ENCODE measurements at regions not wholly inside any gene's neighbourhood (a gene's known extent, or its start where the extent isn't known, plus 50 kb on each side); places are given as distances from the start of the nearest gene placed in this dataset.

DNA sequence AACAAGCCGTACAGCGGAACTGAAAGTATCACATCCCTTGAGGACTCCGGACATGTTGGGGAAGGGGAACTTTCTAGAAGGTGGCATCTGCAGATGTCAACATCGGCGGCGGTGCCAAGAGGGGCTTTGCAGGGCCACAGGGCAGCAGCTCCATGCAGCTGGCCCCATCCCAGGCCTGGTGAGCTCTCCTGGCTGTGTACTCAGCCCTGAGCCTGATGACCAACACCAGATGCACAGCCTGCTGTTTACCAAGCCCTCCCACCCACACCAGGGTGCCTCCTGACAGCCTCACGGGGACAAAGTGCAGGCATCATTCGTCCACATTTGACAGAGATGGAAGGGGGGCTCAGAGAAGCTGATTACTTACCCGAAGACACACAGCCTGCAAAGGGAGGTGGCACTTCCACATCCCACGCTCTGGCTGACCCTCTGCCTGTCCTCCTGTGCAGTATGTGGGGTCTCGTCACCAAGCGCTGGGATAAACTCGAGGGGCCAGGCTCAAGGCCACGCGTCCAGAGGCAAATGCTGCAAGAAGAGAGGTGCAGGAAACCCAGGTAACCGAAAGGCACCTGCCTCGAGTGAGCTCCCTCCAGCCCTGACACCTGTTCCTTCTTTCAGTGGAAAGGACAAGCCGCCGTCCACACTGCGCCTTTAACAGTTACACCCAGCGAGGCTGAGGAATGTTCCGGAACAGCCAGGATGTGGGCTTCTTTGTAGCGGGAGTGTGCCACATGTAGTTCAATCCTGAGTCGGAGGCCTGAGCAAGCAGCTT is 69.0 kb upstream of the ASAP2 start:
- FAIRE-seq, result no peak
- DNase-seq (ENCODE audit: low spot score), result no peak

DNA sequence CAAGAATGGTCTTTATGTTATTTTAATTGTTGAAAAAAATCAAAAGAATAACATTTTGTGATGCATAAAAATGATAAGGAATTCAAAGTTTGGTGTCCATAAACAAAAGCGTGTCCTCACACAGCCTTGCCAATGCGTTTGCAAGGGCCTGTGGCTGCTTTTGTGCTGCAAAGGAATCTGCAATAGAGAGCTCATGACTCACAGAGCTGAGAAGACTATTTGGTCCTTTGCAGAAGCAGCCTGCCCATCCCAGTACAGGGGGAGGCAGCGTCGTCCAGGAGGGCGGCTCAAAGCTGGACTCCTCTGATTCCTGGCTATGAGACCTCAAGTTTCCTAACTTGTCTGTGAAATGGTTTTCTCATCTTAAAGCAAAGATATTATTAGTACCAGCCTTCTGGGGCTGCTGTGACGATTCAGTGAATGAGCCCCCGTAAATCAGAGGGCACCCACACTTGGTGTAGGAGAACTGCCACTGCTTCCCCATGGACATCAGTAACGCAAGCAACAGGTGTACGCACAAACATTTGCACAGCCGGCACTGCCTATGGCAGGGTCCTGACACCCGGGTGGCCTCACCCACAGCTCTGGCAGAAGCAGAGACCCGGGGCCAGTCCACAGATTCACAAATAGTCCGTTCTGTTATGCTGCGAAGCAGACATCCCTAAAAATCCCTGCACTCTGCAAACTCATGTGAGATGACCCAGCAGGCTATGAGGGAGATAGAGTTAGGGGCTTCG is 70.6 kb upstream of the ASAP2 start:
- no peak for DNase-seq (ENCODE audit: low spot score)
- no peak for FAIRE-seq

DNA sequence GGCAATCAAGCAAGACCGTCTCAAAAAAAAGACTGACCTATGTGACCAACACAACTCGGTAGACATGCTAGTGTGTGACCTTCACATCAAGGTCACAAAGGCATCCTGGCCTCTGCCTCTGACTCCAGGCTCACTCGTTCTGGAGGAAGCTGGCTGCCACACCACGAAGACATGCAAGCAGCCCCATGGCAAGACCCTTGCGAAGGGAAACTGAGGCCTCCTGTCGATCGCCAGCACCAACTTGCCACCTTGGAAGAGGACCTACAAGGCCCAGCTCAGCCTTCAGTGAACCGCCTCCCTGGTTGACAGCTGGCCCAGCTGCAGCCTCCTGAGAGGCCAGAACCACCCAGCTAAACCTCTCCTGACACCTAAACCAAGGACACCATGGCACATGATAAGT is 79.3 kb upstream of the ASAP2 start:
- no peak for DNase-seq (ENCODE audit: low spot score)
- no peak for FAIRE-seq

DNA sequence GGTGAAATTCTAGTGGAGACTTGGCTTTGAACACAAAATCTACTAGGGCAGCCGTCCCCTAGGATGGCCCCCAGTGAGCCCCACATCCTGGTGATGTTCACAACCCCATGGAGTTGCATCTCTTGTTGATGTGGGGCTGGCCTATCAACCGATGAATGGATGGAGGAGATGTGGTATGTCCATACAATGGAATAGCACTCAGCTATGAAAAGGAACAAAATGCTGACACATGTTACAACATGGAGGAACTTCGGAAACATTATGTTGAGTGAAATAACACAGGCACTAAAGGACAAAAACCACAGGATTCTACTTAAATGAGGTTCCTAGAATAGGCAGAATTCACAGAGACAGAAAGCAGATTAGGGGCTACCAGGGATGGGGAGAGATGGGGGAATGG is 80.1 kb upstream of the ASAP2 start:
- DNase-seq (ENCODE audit: low spot score) (no peak), FAIRE-seq (no peak)

DNA sequence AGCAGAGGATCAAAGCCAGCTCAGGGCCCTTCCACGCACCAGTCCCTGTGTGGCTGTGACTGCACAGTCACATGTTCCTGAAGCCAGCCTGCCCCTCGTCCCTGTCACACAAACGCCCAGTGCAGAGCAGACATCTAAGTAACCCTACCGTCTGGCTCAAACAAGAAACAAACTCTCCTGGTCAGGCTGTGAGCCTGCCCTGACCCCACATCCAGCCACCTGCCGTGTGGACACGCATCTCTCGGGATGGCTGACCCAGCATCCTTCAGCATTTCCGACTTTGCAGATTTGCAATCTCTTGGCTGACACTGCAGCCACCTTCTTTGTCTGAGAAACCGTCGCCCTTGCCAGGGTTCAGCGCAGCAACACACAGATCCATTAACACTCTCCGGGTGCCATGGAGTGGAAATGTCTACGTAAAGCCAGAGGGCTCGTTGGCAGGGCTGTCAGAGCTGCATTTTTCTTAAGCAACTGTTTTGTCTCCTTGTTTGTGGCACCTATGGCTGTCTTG is 82.3 kb upstream of the ASAP2 start:
- DNase-seq (ENCODE audit: low spot score) (no peak), FAIRE-seq (no peak)

DNA sequence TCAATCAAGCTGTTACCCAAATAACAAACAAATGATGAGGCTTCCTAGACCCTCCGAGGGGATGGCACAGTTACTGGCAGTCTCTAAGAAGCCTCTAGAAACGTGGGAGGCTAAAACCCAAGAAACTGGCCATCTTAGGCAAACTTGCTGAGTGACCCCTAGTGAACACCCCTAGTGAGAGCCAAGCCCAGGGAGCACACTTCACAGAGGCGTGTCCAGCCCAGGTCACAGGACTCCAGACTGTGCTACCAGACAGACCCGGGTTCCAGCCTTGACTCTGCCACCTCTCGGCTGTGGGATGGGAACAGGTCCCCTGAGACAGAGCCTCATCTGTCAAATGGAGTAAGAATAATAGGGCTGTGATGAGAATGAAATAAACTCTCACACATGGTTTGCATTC is 83.5 kb upstream of the ASAP2 start:
- no peak for DNase-seq (ENCODE audit: low spot score)
- FAIRE-seq, result no peak

DNA sequence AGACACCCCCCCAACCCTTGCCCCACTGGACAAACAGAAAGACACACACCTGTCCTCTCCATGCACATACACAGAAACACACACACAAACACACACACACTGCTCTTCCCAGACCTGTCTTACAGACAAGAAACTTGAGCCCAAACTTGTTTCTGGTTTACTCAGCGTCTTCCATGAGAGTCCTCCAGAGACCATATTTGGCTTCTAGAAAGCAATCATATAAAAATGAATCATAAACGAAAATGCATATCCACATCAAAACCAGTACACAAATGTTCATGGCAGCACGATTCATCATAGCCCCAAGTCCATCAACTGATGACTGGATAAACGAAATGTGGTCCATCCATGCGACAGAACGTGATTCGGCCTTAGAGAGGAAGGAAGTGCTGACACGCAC is 84.2 kb upstream of the ASAP2 start:
- FAIRE-seq, result no peak
- no peak for DNase-seq (ENCODE audit: low spot score)

DNA sequence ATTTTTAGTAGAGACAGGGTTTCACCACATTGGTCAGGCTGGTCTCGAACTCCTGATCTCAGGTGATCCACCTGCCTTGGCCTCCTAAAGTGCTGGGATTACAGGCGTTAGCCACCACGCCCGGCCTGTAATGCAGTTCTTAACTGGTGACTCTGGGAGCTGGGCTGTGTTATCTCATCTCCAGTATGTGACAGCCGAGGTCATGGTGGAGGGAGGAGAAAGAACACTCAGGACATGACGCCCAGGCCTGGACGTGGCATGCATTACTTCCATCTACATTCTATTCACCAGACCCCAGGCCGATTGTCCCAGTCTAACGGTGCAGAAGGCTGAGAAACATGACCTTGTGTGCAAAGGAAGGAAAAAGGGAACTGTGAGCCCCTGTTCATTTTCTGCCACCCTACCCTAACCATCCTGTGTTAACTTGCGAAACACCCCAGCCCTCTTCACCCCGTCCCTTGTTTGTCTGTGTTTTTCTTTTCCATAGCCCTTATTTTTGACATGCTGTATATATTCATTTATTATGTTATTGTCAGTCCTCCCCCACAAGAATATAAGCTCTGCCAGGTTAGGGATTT is 88.1 kb upstream of the ASAP2 start:
- FAIRE-seq, result no peak
- DNase-seq (ENCODE audit: low spot score), result no peak

DNA sequence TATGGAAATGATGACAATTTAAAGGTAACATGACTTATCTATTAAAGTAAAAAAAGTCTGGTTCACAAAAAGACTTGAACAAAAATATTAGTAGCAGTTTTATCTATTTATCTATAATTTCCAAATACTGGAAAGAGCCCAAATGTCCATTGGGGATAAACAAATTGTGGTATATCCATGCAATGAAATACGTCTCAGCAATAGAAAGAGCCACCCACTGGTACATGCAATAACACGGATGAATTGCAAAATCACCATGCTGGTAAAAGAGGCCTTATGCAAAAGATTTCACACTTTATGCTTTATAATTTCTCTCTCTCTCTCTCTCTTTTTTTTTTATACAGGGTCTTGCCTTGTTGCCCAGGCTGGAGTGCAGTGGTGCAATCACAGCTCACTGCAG is 91.4 kb upstream of the ASAP2 start:
- no peak for FAIRE-seq
- DNase-seq (ENCODE audit: low spot score), result no peak

DNA sequence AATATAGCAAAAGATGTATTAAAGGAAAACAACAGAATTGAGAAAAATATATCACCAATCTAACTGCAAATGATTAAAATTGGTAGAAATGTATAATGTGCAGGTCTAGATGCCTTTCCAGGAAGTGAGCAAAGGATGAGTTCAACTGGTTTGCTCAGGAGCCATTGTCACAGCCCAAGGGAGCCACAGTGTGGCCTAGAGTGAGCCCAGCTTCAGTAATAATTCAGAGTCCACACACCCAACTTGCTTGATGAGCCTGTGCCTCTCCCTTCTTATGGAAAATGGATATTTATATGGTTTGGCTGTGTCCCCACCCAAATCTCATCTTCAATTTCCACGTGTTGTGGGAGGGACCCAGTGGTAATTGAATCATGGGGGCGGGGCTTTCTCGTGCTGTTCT is 92.2 kb upstream of the ASAP2 start:
- DNase-seq (ENCODE audit: low spot score), result no peak
- no peak for FAIRE-seq

DNA sequence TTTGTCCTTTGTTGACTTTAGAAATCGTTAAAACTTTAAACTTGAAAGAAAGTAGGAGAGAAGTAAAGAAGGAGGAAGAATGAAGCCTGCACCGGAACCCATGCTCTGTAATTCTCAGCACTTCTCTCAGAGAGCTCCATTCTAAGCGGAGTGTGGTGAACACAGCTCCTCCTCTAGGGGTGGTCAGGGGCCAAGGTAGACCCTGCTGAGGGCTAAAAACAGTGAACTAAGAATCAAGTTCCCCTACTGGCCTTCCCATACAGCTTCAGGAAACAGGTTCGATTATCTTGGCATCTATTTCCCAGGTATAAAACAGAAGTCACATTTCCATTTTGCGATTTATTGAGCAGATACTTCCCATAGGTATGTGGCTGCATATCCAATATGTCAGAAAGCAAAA is 92.7 kb upstream of the ASAP2 start:
- FAIRE-seq (no peak), DNase-seq (ENCODE audit: low spot score) (no peak)

DNA sequence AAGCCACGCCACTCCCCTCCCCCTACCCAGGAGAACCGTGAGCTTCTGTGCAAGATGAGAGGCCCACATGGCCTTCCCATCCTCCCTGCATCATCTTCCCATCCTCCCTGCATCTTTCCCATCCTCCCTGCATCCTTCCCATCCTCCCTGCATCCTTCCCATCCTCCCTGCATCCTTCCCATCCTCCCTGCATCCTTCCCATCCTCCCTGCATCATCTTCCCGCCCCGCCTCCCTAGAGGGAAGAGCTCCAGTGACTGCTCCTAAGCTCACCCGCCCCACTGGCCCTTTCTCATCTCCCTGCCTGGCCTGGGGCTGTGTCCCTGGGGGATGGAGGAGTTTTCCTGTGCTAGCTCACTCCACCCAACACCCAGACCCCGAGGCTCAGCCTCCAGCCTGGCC is 93.3 kb upstream of the ASAP2 start:
- no peak for FAIRE-seq
- DNase-seq (ENCODE audit: low spot score), result no peak

DNA sequence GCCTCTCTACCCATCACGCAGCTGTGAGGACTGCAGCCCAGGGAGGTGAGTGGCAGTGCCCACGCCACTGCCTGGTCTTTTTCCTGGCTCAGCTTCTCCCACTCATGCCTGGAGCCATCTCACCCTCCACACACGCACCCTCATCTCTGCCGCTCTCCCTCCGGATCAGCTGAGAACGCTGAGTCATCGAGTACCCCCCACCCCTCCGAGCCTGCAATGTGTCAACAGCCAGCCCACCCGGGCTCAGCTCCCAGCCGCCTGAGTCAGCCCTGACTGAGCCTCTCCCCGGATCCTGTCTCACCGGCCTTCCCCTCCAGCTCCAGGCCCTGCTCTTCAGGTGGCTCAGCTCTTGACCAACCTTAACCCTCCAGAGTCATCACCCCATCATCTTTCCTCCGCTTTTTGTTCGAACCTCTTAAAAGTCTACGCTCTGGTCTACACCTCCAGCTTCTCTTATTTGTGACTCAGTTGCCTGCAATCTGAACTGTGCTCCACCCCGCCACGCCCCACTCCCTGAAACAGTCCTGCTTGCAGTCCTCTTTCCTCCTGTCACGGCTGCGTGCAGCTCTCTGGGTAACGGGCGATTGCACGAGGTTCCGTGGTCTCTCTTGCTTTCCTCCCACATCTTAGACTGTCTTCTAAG is 94.4 kb upstream of the ASAP2 start:
- no peak for FAIRE-seq
- DNase-seq (ENCODE audit: low spot score), result peak; percentile 80

DNA sequence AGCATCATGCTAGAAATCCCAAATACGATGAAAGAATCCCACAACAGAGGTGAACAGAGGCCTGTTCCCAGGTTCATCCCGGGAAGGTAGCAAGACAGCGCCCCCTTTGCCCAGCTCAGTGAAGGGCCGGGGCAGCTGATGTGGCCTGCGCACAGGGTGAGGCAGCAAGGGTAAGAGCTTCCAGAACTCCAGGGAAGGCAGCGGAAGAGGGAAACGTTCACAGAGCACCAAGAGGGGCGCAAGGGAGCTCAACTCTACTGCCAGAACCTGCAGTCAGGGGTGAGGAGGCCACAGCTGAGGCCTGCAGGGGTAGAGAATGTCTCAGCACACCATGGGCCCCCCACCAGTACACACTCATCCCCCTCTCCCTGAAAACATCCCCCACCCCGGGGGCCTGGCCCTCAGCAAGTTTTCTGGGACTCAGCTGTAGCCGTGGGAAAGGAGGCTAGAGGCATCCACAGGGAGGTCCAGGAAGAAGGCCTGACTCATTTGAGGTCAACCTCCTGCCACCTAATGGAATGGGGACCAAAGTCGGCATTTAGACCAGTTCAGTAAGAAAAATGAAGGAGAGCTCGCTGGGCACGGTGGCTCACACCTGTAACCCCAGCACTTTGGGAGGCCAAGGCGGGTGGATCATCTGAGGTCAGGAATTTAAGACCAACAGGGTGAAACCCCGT is 95.6 kb upstream of the ASAP2 start:
- no peak for FAIRE-seq
- no peak for DNase-seq (ENCODE audit: low spot score)

DNA sequence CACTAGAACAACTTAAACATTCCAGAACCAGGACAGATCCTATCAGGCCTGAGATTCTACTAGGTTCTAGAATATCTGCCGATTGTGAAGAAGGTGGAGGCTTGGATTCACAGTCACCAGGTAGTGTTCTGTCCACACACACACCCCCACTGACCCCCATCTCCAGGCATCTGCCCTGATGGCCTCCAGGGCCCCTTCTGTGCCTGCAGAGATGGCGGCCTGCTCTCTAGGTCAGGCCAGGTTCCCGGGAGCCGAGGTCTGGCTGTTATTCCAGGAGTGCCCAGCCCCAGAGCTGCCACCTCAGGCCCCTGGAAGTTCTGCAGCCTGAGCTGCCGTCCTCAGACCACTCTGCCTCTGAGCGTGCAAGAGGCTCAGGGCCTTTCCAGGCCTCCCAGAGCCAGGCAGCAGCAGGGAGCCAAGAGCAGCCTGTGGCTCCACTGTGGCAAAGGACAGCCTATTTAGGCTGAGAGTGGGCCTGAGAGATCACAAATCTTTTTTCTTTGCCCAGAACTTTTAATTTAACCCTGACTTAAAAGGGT is 96.2 kb upstream of the ASAP2 start:
- FAIRE-seq (no peak), DNase-seq (ENCODE audit: low spot score) (no peak)

DNA sequence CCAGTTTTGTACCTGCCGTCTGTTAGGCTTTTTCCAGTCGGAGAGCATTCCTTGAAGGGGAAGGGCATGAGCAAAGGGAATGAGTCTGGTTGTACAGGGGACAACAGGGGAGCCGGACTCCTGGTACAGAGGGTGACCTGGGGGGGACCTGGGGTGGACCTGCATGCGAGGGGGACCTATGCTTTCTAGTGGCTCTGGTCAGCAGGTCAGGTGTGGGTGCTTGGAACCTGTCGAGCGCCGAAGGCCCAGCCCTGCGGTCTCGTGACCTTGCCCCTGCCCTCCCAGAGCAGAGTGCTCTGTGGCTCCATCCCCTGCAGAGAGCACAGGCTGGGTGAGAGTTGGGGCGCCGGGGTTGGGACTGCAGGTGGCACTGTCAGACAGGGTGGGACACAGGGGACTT is 96.7 kb upstream of the ASAP2 start:
- no peak for DNase-seq (ENCODE audit: low spot score)
- no peak for FAIRE-seq

DNA sequence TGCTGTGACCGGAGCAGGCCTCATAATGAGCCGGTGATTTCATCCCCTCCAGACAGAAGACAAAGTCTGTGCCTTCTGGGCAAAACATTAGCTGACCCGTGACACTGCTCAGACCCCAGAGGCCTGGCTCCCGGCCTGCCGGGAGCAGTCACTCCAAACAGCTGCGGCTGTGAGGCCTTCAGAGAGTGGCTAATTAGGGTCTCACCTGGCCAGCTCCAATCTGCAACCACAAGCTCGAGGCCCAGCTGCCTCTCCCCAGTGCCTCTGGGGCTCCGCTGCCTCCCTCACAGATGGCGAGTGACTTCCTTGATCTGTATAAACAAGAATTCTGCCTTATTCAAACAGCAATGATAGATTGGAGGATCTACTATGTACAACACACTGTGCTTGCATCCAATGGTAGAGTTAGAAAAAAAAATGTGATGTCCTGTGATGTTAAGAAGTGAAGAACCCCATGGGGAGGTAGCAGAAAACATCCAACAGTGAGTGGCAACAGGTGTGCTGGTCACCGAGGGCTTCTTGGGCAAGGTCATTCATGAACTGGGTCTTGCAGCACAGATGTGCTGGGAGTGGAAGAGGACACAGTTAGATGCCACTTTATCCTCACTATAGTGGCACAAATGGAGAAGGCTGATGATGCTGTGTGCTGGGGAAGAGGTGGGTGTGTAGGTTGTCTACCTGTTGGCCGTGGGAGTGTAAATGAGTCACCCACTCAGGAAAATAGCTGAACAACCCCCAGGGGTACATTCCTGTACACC is 98.2 kb upstream of the ASAP2 start:
- no peak for FAIRE-seq
- no peak for DNase-seq (ENCODE audit: low spot score)

DNA sequence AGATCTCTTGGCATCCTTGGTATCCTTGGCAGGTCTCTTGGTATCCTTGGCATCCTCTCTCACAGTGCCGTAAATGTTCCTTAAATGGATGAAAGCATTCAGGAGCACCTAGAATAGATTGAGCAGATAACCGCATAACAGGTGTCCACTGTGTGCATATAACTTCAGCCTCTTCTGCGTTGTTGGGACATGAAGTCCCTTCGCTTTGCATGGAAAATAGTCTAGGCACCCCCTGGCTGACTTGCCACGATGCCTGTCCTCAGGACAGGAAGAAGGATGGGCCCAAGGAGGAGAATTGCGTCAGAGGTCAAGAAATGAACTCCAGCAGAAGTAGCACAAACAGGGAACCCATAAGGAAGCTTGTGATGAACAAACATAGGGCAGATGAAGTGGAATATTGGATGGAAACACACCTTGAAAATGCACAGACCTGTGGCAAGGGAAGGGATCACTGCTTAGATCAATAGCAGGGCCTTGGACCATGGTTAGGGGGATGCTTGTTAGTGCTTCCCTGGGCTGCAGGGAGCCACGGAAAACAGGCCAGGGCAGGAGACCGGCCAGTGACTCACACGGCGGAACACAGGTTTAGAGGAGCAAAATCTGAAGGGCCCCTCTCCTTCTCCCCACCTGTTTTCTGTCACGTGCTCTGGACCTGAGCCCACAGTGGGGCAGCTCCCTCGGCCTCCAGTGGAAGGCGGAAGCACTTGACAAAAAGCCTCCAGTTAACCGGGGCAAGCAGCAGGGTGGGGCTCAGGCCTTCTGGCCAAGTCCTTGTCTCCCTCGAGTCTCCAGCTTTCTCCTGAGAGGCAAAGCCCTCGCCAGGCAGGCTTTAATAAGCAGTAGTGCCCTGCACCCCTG is 99.2 kb upstream of the ASAP2 start:
- FAIRE-seq, result no peak

DNA sequence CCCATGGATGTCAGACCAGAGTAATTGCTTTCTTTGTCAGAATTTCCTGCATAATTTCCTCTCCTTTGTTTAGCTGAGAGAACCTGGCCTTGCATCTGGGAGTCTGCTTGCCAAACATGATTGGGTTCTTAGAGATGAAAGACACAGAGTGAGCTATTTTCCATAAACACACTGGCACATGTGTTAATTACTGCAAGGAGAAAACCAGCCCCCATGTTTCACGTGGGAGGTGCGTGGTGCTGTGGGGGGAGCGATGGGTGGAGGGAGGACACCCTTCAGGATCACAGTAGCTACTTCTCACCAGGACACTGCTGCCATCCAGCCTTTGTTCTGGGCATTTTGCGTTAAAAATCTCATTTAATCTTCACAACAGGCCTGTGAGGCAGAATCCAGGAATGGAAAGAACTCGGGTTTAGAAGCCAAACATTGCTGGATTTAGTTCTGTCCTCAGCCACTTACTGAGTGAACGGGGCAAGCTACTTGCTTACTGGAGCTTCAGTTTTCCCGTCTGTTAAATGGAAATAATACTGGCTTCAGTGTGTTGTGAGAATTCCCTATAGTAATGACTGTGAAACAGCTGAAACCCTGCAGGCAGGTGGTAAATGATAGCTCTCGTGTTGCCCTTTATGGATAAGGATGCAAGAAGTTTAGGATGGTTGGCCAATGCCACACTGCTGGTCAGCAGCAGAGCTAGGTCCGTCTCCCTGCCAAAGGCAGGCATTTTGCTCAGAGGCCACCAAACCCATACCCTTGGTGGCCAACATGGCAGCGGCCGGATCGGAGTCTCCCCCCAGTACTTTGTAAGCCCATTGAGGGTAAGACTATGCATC is 100.1 kb upstream of the ASAP2 start:
- no peak for DNase-seq (ENCODE audit: low spot score)

More for the DNA sequence above, 99.2 kb upstream of the ASAP2 start:
- no peak for DNase-seq (ENCODE audit: low spot score)

More for the DNA sequence above, 100.1 kb upstream of the ASAP2 start:
- no peak for FAIRE-seq
